ENCODE measurements at regions not wholly inside any gene's neighbourhood (a gene's known extent, or its start where the extent isn't known, plus 50 kb on each side); places are given as distances from the start of the nearest gene placed in this dataset.
A peak's percentile ranks its signal among the peaks of the same experiment; 100 is the strongest.

GRCh38 chr4:108398316-108398715 lies 222.1 kb upstream of the RPL34 start:
- DNase-seq: no peak

- DNase-seq: no peak
These were observed 222.5 kb upstream of the RPL34 start for GRCh38 chr4:108397850-108398249.

- no peak for DNase-seq
These were observed 223.4 kb upstream of the RPL34 start for GRCh38 chr4:108396900-108397497.

GRCh38 chr4:108395786-108396185 lies 224.6 kb upstream of the RPL34 start:
- no peak for DNase-seq

GRCh38 chr4:108393890-108394472 lies 225.2 kb upstream of the LEF1 start:
- no peak for DNase-seq

- no peak for DNase-seq
These were observed 223.1 kb upstream of the LEF1 start for GRCh38 chr4:108391701-108392455.

- no peak for DNase-seq
These were observed 216.3 kb upstream of the LEF1 start for GRCh38 chr4:108385076-108385475.

- no peak for DNase-seq
These were observed 215.8 kb upstream of the LEF1 start for GRCh38 chr4:108384544-108384943.

- no peak for DNase-seq
These were observed 214.4 kb upstream of the LEF1 start for GRCh38 chr4:108383157-108383556.

- no peak for DNase-seq
These were observed 214.0 kb upstream of the LEF1 start for GRCh38 chr4:108382751-108383150.

GRCh38 chr4:108378164-108378563 lies 209.4 kb upstream of the LEF1 start:
- DNase-seq: no peak

- no peak for DNase-seq
These were observed 208.3 kb upstream of the LEF1 start for GRCh38 chr4:108377021-108377420.

- no peak for DNase-seq
These were observed 206.7 kb upstream of the LEF1 start for GRCh38 chr4:108375434-108375833.

- no peak for DNase-seq
These were observed 203.9 kb upstream of the LEF1 start for GRCh38 chr4:108372681-108373080.

GRCh38 chr4:108371282-108371681 lies 202.6 kb upstream of the LEF1 start:
- DNase-seq: no peak

- DNase-seq: peak; percentile 46
These were observed 201.8 kb upstream of the LEF1 start for GRCh38 chr4:108370291-108371141.

- no peak for DNase-seq
These were observed 200.4 kb upstream of the LEF1 start for GRCh38 chr4:108369035-108369655.

- DNase-seq: no peak
These were observed 199.0 kb upstream of the LEF1 start for GRCh38 chr4:108367751-108368150.

GRCh38 chr4:108366716-108367115 lies 198.0 kb upstream of the LEF1 start:
- DNase-seq: no peak

GRCh38 chr4:108365551-108365950 lies 196.8 kb upstream of the LEF1 start:
- DNase-seq: no peak

GRCh38 chr4:108361886-108362285 lies 193.2 kb upstream of the LEF1 start:
- DNase-seq: no peak

GRCh38 chr4:108361446-108361820 lies 192.7 kb upstream of the LEF1 start:
- no peak for DNase-seq
